Hepatocyte (in vitro differentiated cells): ENCODE measurements at regions not wholly inside any gene's neighbourhood (a gene's known extent, or its start where the extent isn't known, plus 50 kb on each side); places are given as distances from the start of the nearest gene placed in this dataset.

Experiments used
- EZH2 ChIP-seq: fragments of 200-600 bp; sonication (generic); IDR thresholded peaks from 2 replicates; pipeline ENCODE4 v1.6.1; 2016; ENCODE audit warnings: antibody characterized with exemption, mild to moderate bottlenecking, borderline replicate concordance
- TF ChIP-seq, protein P1 (sequence below): fragments of 200-600 bp; sonication (generic); IDR thresholded peaks from 2 replicates; pipeline ENCODE4 v1.5.1; 2016; ENCODE audit warnings: antibody characterized with exemption, mild to moderate bottlenecking; ENCODE audit not compliant: poor library complexity

DNA sequence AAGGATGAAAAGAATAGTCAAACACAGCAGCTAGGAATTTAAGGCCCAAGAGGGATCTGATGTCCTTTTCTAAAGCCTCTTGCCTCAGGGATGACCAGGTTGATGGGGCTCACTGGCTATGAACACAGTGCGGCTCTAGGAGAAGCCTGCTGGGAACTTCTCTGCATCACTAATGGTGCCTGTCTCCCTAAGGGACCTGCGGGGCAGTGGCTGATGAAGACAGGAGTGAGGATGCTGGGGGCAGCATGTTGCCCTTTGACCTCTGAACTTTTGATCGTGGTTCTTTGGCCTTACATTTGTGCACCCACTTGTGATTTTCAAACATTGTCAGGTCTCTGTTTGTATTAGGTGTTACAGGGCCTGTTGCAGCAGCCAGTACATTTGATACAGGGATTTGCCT is 64.9 kb upstream of the KLHL25 start:
- TF ChIP-seq, protein P1, sequence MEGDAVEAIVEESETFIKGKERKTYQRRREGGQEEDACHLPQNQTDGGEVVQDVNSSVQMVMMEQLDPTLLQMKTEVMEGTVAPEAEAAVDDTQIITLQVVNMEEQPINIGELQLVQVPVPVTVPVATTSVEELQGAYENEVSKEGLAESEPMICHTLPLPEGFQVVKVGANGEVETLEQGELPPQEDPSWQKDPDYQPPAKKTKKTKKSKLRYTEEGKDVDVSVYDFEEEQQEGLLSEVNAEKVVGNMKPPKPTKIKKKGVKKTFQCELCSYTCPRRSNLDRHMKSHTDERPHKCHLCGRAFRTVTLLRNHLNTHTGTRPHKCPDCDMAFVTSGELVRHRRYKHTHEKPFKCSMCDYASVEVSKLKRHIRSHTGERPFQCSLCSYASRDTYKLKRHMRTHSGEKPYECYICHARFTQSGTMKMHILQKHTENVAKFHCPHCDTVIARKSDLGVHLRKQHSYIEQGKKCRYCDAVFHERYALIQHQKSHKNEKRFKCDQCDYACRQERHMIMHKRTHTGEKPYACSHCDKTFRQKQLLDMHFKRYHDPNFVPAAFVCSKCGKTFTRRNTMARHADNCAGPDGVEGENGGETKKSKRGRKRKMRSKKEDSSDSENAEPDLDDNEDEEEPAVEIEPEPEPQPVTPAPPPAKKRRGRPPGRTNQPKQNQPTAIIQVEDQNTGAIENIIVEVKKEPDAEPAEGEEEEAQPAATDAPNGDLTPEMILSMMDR: no peak
- no peak for TF ChIP-seq EZH2
